Gastroesophageal sphincter (tissue), 4 donors: ENCODE measurements at regions not wholly inside any gene's neighbourhood (a gene's known extent, or its start where the extent isn't known, plus 50 kb on each side); places are given as distances from the start of the nearest gene placed in this dataset.

Experiments used
- ATAC-seq: fragments of 150-250 bp; one replicate; pipeline ENCODE4 v1.9.1; 2016; ENCODE audit warnings: mild to moderate bottlenecking, moderate library complexity
- H3K27ac ChIP-seq, 4 donors: fragments of 200-600 bp; sonication (generic) in 3 of 4; 1 replicate in 3 of 4; 2 replicates in 1 of 4; pipeline ENCODE4 v1.5.1; 2016 to 2019
- H3K27me3 ChIP-seq: fragments of 200-600 bp; sonication (generic); one replicate; pipeline ENCODE4 v1.5.1; 2019
- H3K36me3 ChIP-seq, 2 donors: fragments of 200-600 bp; sonication (generic); one replicate each; pipeline ENCODE4 v1.5.1; 2019; ENCODE audit warnings: control low read depth in 1 of 2
- H3K4me1 ChIP-seq, 3 donors: fragments of 200-600 bp; sonication (generic); 1 replicate in 2 of 3; 2 replicates in 1 of 3; pipeline ENCODE4 v1.5.1; 2016 to 2019; ENCODE audit warnings: control low read depth in 2 of 3
- H3K4me3 ChIP-seq, 2 donors: fragments of 200-600 bp; sonication (generic); one replicate each; pipeline ENCODE4 v1.5.1; 2019; ENCODE audit warnings: mild to moderate bottlenecking in 1 of 2, moderate library complexity in 1 of 2
- H3K9me3 ChIP-seq, 3 donors: fragments of 200-600 bp; sonication (generic); one replicate each; pipeline ENCODE4 v1.5.1; 2017 to 2019; ENCODE audit warnings: control low read depth in 2 of 3
- CTCF ChIP-seq, 4 experiments: fragments of 200-600 bp in 2 of 4; fragments of 450-650 bp in 2 of 4; sonication (generic) in 1 of 4; IDR thresholded peaks; one replicate each; pipeline ENCODE4 v1.5.1; 2017 to 2019; ENCODE audit warnings: antibody characterized with exemption in 4 of 4, mild to moderate bottlenecking in 2 of 4, moderate library complexity in 2 of 4
- EP300 ChIP-seq: sonication (generic); formaldehyde crosslinking; IDR thresholded peaks from one replicate; pipeline ENCODE4 v1.6.1; 2017; ENCODE audit warnings: antibody characterized with exemption, mild to moderate bottlenecking
- POLR2A ChIP-seq, 2 donors: fragments of 450-650 bp; IDR thresholded peaks; one replicate each; pipeline ENCODE4 v1.6.1; 2017; ENCODE audit warnings: antibody characterized with exemption in 2 of 2, mild to moderate bottlenecking in 2 of 2, moderate library complexity in 1 of 2
- POLR2AphosphoS5 ChIP-seq: sonication (generic); formaldehyde crosslinking; IDR thresholded peaks from one replicate; pipeline ENCODE4 v1.6.1; 2017; ENCODE audit warnings: antibody characterized with exemption
- WGBS, 2 donors: methylation state at CpG; one replicate each; pipeline ENCODE4 v1.1.5; 2018; ENCODE audit warnings: low coverage in 1 of 2; 5-methylcytosine and 5-hydroxymethylcytosine counted together

GRCh38 chr4:14607001-14607400, 395.3 kb upstream of the CPEB2 start:
- no peak for TF ChIP-seq EP300
- no peak for TF ChIP-seq POLR2AphosphoS5
- TF ChIP-seq CTCF (IDR thresholded peaks at IDR 0.05), result no peak
- no peak for TF ChIP-seq POLR2A (IDR thresholded peaks at IDR 0.05)
- Histone ChIP-seq H3K4me3 (no peak overlapping the region), H3K36me3 (no peaks in the 10 kb centered on the region), H3K4me1 (no peaks in the 10 kb centered on the region), H3K9me3 (no peaks in the 10 kb centered on the region), H3K27ac (no peak overlapping the region), H3K27me3 (no peaks in the 10 kb centered on the region)
- 69 to 81% methylated on average over 3 of the region's 3 CpGs for WGBS, 2 donors
- ATAC-seq, result no peak

GRCh38 chr4:14607578-14607977, 394.7 kb upstream of the CPEB2 start:
- no peaks in the 10 kb centered on the region for H3K9me3 ChIP-seq
- WGBS, 2 donors, result 8 to 27% methylated on average over 2 of the region's 2 CpGs
- TF ChIP-seq POLR2AphosphoS5, result peak; percentile 27
- TF ChIP-seq CTCF (IDR thresholded peaks at IDR 0.05), result no peak
- no peak overlapping the region for H3K4me3 ChIP-seq
- ATAC-seq, result no peak
- no peaks in the 10 kb centered on the region for H3K36me3 ChIP-seq
- no peaks in the 10 kb centered on the region for H3K27me3 ChIP-seq
- H3K4me1 ChIP-seq, result no peaks in the 10 kb centered on the region
- no peak overlapping the region for H3K27ac ChIP-seq

- no peaks in the 10 kb centered on the region for H3K4me1 ChIP-seq
- TF ChIP-seq POLR2AphosphoS5 (no peak), EP300 (no peak), POLR2A (IDR thresholded peaks at IDR 0.05) (no peak), CTCF (IDR thresholded peaks at IDR 0.05) (no peak)
- no peak overlapping the region for H3K27ac ChIP-seq
Measured at GRCh38 chr4:14608630-14609029, 393.7 kb upstream of the CPEB2 start.

GRCh38 chr4:14614840-14615239, 387.4 kb upstream of the CPEB2 start:
- 41 to 100% methylated on average over 1 to 3 of the region's 4 CpGs for WGBS, 2 donors

More at GRCh38 chr4:14608630-14609029, 393.7 kb upstream of the CPEB2 start:
- Histone ChIP-seq H3K9me3 (no peaks in the 10 kb centered on the region), H3K36me3 (no peaks in the 10 kb centered on the region), H3K27me3 (no peaks in the 10 kb centered on the region), H3K4me3 (no peak overlapping the region)
- ATAC-seq, result no peak

GRCh38 chr4:14615671-14616070, 386.6 kb upstream of the CPEB2 start:
- Histone ChIP-seq H3K4me1 (peaks cover 0 to 2% (median 0%) of the 10 kb centered on the region in 3 donors), H3K4me3 (no peak overlapping the region), H3K9me3 (no peaks in the 10 kb centered on the region), H3K27me3 (no peaks in the 10 kb centered on the region), H3K36me3 (no peaks in the 10 kb centered on the region), H3K27ac (no peak overlapping the region)
- TF ChIP-seq CTCF (IDR thresholded peaks at IDR 0.05), result no peak
- 77 to 78% methylated on average over 3 of the region's 3 CpGs for WGBS, 2 donors
- no peak for ATAC-seq

More at GRCh38 chr4:14614840-14615239, 387.4 kb upstream of the CPEB2 start:
- Histone ChIP-seq H3K4me1 (no peaks in the 10 kb centered on the region), H3K4me3 (no peak overlapping the region), H3K9me3 (no peaks in the 10 kb centered on the region), H3K36me3 (no peaks in the 10 kb centered on the region), H3K27me3 (no peaks in the 10 kb centered on the region), H3K27ac (no peak overlapping the region)
- no peak for ATAC-seq
- TF ChIP-seq EP300, result no peak
- TF ChIP-seq POLR2AphosphoS5, result no peak
- TF ChIP-seq CTCF (IDR thresholded peaks at IDR 0.05), result no peak
